OCI-LY1 (cell line): ENCODE measurements at regions not wholly inside any gene's neighbourhood (a gene's known extent, or its start where the extent isn't known, plus 50 kb on each side); places are given as distances from the start of the nearest gene placed in this dataset.

ENCODE experiments used
- CTCF ChIP-seq: fragments of 200-600 bp; sonication (generic), shearing (Covaris generic); IDR thresholded peaks from 2 replicates; pipeline ENCODE4 v1.5.1; 2017; ENCODE audit warnings: mild to moderate bottlenecking, antibody characterized with exemption, low read length, moderate library complexity, mixed read lengths
- EZH2 ChIP-seq: fragments of 200-600 bp; sonication (generic), shearing (Covaris generic); IDR thresholded peaks from 2 replicates; pipeline ENCODE4 v1.8.0; 2017; ENCODE audit warnings: borderline replicate concordance, mixed run types, mild to moderate bottlenecking, antibody characterized with exemption, low read length, moderate library complexity, mixed read lengths

GRCh38 chr4:162683659-162684370 is 482.9 kb downstream of the NAF1 start:
- TF ChIP-seq CTCF = no peak
- TF ChIP-seq EZH2 = no peak
